ENCODE measurements at regions not wholly inside any gene's neighbourhood (a gene's known extent, or its start where the extent isn't known, plus 50 kb on each side); places are given as distances from the start of the nearest gene placed in this dataset.

GRCh38 chrX:128309311-128309710 lies 257.1 kb upstream of the ACTRT1 start:
- no peak for DNase-seq (ENCODE audit: low spot score)

DNA sequence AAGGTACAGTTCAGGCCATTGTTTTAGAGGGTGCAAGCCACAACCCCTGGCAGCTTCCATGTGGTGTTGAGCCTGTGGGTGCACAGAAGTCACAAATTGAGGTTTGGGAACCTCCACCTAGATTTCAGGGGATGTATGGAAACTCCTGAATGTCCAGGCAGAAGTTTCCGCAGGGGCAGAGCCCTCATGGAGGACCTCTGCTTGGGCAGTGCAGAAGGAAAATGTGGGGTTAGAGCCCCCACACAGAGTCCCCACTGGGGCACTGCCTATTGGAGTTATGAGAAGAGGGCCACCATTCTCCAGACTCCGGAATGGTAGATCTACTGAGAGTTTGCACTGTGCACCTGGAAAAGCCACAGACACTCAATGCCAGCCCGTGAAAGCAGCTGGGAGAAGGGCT lies 242.0 kb upstream of the ACTRT1 start:
- no peak for DNase-seq (ENCODE audit: low spot score)

DNA sequence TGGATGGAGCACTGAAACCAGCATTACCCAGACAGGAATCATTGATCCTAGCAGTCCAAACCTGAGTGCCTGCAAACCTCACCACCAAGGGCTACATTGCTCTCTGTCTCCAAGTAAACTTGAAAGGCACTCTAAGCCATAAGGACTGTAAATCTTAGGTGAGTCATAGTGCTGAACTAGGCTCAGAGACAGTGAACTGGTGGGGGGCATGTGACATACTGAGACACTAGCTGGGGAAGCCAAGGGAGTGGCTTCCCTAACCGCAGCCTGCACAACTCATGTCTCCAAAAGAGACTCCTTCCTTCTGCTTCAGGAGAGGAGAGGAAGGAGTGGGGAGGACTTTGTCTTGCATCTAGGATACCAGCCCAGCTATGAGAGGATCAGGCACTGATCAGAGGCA lies 235.5 kb upstream of the ACTRT1 start:
- no peak for DNase-seq (ENCODE audit: low spot score)

- no peak for DNase-seq (ENCODE audit: low spot score)
These were observed 198.4 kb upstream of the ACTRT1 start for GRCh38 chrX:128250621-128251020.

DNA sequence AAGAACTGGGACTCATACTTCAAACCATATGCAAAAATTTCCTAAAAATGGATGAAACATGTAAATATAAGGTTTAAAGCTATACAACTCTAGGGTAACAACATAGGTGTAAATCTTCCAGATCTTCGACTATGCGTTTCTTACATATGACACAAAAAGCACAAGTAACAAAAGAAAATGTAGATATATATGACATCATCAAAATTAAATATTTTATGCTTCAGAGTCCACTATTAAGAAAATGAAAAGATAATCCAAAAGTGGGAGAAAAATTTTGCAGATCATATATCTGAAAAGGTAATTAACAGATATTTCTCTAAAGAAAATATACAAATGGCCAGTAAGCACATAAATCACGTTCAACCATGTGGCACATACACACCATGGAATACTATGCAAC lies 164.2 kb upstream of the ACTRT1 start:
- DNase-seq (ENCODE audit: low spot score) = no peak

GRCh38 chrX:128165884-128166408 lies 113.7 kb upstream of the ACTRT1 start:
- no peak for DNase-seq (ENCODE audit: low spot score)

GRCh38 chrX:128156204-128156603 lies 104.0 kb upstream of the ACTRT1 start:
- no peak for DNase-seq (ENCODE audit: low spot score)

- DNase-seq (ENCODE audit: low spot score) = no peak
These were observed 90.5 kb upstream of the ACTRT1 start for GRCh38 chrX:128142745-128143144.

GRCh38 chrX:128106630-128107029 lies 54.4 kb upstream of the ACTRT1 start:
- no peak for DNase-seq (ENCODE audit: low spot score)

DNA sequence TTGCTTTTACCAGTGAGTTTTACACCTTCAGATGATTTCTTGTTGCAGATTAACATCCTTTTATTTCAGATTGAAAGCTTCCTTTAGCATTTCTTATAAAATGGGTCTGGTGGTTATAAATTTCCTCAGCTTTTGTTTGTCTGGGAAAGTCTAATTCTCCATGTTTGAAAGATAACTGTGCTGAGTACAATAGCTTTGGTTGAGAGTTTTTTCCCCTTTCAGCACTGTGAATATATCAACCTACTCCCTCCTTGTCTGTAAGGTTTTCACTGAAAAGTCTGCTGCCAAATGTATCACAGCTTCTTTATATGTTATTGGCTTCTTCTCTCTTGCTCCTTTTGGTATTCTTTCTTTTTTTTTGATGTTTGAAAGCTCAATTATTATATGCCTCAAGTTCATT lies 53.5 kb upstream of the ACTRT1 start:
- no peak for DNase-seq (ENCODE audit: low spot score)

Data from putamen (tissue), 1 donor.